SK-N-SH (cell line): ENCODE measurements at regions not wholly inside any gene's neighbourhood (a gene's known extent, or its start where the extent isn't known, plus 50 kb on each side); places are given as distances from the start of the nearest gene placed in this dataset.
A peak's percentile ranks its signal among the peaks of the same experiment; 100 is the strongest.

Experiments used
- EZH2phosphoT487 ChIP-seq: fragments of 200-600 bp; sonication (generic); IDR thresholded peaks from 2 replicates; pipeline ENCODE4 v1.6.1; 2017; ENCODE audit warnings: low read depth, mixed run types, mild to moderate bottlenecking, antibody characterized with exemption, moderate library complexity, borderline replicate concordance
- POLR2AphosphoS5 ChIP-seq: IDR thresholded peaks from 2 replicates; pipeline ENCODE4 v1.6.1; 2012; ENCODE audit warnings: low read depth, low read length
- RFX5 ChIP-seq: IDR thresholded peaks from 2 replicates; pipeline ENCODE4 v1.6.1; 2012; ENCODE audit warnings: mild to moderate bottlenecking, improper control_type of control experiment, low read length
- SIN3A ChIP-seq: IDR thresholded peaks from 2 replicates; pipeline ENCODE4 v1.6.1; 2012; ENCODE audit warnings: low read depth, mild to moderate bottlenecking, low read length, moderate library complexity, borderline replicate concordance
- TAF1 ChIP-seq: IDR thresholded peaks from 2 replicates; pipeline ENCODE4 v1.6.1; 2012; ENCODE audit warnings: low read depth, mild to moderate bottlenecking, low read length, moderate library complexity, borderline replicate concordance
- YY1 ChIP-seq: IDR thresholded peaks from 2 replicates; pipeline ENCODE4 v1.4.0; 2012; ENCODE audit warnings: low read depth, mild to moderate bottlenecking
- TF ChIP-seq, protein P1 (sequence below): IDR thresholded peaks from 2 replicates; pipeline ENCODE4 v1.6.1; 2012; ENCODE audit warnings: mild to moderate bottlenecking, low read depth, low read length, moderate library complexity
- TF ChIP-seq, protein P2 (sequence below): fragments of 200-600 bp; sonication (generic); IDR thresholded peaks from 2 replicates; pipeline ENCODE4 v1.6.1; 2017; ENCODE audit warnings: antibody characterized with exemption, mild to moderate bottlenecking, moderate library complexity

DNA sequence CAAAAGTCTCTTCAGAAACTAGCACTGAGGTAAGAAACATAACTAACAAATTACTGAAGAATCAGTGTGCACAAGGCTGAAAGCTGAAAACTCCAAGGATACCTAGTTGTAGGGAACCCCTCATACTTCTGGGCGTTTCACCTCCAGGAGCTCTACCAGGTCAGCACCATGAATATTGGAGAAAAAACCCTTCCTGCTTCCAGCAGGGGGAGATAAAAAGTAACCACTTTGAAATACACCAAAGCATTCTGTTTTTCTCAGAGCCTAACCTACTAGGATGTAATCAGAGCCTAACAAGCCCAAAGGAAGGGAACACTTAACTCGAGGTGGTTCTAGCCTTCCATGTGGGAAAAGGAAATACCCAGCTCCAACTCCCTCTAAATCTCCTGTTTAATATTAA is 175.8 kb upstream of the MME start:
- TF ChIP-seq, protein P1, sequence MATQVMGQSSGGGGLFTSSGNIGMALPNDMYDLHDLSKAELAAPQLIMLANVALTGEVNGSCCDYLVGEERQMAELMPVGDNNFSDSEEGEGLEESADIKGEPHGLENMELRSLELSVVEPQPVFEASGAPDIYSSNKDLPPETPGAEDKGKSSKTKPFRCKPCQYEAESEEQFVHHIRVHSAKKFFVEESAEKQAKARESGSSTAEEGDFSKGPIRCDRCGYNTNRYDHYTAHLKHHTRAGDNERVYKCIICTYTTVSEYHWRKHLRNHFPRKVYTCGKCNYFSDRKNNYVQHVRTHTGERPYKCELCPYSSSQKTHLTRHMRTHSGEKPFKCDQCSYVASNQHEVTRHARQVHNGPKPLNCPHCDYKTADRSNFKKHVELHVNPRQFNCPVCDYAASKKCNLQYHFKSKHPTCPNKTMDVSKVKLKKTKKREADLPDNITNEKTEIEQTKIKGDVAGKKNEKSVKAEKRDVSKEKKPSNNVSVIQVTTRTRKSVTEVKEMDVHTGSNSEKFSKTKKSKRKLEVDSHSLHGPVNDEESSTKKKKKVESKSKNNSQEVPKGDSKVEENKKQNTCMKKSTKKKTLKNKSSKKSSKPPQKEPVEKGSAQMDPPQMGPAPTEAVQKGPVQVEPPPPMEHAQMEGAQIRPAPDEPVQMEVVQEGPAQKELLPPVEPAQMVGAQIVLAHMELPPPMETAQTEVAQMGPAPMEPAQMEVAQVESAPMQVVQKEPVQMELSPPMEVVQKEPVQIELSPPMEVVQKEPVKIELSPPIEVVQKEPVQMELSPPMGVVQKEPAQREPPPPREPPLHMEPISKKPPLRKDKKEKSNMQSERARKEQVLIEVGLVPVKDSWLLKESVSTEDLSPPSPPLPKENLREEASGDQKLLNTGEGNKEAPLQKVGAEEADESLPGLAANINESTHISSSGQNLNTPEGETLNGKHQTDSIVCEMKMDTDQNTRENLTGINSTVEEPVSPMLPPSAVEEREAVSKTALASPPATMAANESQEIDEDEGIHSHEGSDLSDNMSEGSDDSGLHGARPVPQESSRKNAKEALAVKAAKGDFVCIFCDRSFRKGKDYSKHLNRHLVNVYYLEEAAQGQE = no peak
- no peak for TF ChIP-seq RFX5
- TF ChIP-seq EZH2phosphoT487 = no peak
- no peak for TF ChIP-seq POLR2AphosphoS5
- no peak for TF ChIP-seq TAF1
- TF ChIP-seq, protein P2, sequence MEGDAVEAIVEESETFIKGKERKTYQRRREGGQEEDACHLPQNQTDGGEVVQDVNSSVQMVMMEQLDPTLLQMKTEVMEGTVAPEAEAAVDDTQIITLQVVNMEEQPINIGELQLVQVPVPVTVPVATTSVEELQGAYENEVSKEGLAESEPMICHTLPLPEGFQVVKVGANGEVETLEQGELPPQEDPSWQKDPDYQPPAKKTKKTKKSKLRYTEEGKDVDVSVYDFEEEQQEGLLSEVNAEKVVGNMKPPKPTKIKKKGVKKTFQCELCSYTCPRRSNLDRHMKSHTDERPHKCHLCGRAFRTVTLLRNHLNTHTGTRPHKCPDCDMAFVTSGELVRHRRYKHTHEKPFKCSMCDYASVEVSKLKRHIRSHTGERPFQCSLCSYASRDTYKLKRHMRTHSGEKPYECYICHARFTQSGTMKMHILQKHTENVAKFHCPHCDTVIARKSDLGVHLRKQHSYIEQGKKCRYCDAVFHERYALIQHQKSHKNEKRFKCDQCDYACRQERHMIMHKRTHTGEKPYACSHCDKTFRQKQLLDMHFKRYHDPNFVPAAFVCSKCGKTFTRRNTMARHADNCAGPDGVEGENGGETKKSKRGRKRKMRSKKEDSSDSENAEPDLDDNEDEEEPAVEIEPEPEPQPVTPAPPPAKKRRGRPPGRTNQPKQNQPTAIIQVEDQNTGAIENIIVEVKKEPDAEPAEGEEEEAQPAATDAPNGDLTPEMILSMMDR = peak; percentile 58
- no peak for TF ChIP-seq SIN3A
- no peak for TF ChIP-seq YY1
